GM21723 (cell line): ENCODE measurements at regions not wholly inside any gene's neighbourhood (a gene's known extent, or its start where the extent isn't known, plus 50 kb on each side); places are given as distances from the start of the nearest gene placed in this dataset.
"Not testable (repeated sequence)": the region's sequence is repeated elsewhere in the genome, so short reads cannot be mapped to it uniquely, and the experiment has no call there.

Experiments used
- ATAC-seq: cut with Tn5 transposase; IDR thresholded peaks from one replicate; pipeline ENCODE4 v1.9.1; 2021; ENCODE audit warnings: mild to moderate bottlenecking, moderate library complexity; ENCODE audit not compliant: unreplicated experiment

DNA sequence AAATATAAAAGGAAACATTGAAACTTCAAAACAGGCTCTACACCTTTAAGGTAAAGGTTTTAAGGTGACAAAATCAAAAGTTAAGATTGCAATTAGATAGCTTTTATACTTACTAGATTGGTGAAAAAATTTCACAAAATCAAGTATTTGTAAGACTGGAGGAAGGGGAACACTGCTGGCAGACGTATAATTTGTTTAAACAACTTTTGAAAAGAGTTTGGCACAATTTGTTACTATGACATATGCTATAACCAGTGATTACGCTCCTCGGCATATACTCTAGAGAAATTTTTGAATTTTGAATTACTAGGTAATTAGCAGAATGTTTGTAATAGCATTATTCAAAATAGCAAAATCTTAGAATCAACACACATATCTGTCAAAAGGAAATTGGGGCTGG lies 425.0 kb downstream of the LRRIQ3 start:
- no peak for ATAC-seq

DNA sequence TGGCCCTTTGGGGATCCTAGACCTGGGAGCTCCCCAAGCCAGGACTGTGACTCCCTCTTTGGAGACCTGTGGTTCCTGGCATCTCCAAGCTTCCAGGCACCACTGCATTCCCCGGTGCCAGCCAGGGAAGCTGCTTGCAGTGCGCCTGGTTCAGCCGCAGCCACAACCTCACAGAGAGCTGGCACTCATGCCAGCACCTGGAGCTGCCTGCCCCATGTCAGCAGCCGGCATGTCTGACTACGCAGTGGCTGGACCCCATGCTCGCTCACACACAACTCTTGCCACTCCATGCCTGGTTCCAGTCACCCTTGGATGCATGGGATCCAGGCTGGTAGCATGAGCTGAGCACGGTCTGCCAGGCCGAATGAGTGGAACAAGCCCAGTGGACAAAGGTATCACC lies 426.6 kb downstream of the LRRIQ3 start:
- ATAC-seq, result no peak

DNA sequence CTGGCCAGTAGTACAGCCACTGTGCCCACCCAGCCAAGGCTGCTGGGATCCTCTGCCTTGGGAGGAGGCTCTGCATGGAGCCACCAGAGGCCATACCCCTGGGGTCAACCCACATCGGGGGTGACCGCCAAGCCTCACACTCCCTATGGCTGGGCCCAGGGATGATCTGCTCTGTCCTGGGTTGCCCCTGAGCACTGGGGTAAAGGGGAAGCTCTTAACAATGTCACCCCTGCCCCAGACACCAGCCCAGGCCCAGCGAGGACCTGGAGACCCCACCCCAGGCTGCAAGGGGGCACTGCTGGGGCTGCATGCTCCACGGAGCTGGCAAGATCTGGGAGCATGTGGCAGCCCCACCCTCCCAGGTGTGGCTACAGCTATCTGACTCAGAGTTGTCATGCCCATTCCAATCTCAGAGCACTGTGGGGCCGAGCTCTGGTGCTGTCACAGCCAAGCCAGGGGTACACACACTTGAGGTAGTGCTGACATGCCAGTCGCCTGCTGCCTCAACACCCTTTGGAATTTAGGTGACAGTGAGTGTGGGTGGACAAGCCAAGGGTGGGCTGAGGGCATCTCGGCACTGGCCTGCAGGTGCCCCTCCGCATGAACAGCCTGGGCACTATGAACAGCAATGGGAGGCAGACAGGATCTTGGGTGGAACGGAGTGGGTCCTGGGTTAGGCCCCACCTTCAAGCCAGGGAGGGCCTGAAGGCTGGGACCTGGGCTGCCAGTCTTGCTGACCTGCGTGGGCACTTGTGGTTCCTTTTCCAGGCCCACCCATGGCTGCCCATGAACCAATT lies 427.7 kb downstream of the LRRIQ3 start:
- ATAC-seq, result no peak

DNA sequence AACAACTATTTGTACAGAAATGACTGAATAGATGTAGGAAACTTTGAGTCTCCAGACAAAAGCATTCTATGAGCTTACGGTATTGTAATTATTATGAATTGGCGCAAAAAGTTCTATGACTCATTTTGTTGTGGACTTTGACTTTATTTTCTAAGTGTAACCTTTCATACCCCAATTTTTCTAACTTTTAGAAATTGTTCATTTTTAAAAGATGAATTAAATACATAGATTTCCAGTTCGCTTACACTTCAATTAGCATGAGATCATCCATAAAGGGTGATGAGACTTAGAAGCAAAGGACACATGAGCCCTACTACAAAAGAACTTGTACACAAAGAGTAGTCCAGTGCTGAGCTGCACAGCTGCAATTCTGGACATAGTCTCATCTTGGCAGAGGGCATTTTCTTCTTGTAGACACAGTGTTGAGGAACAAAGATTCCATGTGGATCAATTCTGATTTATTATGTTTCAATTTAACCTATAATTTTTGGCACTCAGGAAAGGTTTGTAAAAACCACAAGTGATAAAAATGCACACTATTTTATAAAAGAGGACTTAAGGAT lies 431.1 kb downstream of the LRRIQ3 start:
- no peak for ATAC-seq

DNA sequence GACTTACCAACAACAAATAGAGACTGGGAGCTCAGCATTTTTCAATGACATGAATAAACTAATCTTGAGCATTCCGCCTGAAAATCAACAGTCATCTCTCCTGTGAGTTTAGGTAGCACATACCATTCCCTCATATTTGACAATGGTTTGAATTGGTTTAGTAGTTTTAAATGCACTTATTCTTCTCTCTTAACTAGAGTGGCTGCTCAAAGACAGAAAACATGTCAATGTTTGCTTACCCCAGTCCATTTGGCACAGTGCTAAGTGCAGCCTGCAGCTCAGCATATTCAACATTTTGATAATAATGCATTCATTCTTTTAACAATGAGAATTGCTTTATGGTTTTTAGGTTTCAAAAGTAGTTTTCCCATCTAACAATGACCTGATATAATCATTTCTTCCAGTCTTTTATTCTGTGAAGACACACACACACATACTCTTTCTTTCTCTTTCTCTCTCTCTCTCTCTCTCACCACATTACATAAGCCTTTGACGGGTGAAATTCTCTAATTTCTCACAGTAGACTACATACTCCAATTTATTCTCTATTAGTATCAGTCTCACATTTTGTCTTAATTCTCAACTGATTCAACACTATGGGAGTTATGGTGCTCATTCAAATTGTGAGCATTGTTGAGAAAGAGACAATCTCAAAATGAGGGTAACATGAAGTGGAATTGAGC lies 432.3 kb downstream of the LRRIQ3 start:
- no peak for ATAC-seq

DNA sequence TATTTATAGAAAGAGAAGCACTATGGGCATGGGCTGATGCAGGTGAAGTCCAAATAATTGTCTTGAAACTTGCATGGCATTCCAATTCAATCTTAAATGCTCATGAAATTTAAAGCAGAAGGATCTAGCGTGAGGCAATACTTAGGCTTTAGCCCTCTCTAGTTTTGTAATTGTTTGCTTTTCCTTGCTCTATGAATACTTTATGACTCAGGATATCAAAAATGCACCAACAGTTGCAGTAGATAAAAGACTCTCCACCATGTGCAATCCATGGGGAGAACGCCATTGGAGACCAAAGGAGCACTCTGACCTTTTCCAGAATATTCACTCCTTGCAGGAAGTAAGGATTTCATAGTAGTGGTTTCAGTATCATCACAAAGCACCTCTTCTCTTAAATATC lies 436.4 kb downstream of the LRRIQ3 start:
- no peak for ATAC-seq

DNA sequence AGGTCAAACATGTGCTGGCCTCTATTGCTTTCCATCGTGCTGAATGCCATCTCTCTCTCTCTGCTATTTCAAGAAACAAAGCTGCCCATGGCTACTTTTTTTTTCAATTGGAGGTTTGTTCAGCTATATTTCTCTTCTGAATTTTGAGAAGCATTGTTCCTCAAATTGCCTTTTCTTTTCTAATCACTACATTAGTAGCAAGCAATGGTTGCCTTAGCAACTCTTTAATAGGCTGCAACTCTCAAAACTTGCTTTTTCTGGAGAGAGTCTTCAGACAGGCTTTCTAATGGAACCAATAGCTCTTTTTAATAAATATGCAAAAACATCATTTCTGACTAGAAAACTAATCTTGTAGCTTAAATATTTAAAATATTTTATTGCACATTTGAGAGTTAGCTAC lies 439.0 kb downstream of the LRRIQ3 start:
- no peak for ATAC-seq

DNA sequence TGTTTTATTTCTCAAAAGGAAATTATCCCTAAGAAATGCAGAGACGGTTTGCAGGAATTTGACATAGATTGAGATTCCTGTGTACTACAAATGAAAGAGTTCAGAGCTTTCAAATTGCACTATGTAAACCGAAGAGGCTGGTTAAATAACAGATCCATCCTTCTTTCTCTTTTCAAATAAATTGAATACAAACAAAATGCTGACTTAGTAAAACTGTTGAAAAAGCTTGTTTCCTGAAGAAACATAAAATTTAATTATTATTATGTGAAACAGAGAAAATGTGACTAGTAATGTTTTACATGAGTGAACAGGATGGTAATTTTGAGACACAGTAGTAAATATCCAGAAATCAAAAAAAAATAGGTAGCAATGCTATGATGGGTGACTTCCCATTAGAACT lies 441.2 kb downstream of the LRRIQ3 start:
- ATAC-seq, result no peak

DNA sequence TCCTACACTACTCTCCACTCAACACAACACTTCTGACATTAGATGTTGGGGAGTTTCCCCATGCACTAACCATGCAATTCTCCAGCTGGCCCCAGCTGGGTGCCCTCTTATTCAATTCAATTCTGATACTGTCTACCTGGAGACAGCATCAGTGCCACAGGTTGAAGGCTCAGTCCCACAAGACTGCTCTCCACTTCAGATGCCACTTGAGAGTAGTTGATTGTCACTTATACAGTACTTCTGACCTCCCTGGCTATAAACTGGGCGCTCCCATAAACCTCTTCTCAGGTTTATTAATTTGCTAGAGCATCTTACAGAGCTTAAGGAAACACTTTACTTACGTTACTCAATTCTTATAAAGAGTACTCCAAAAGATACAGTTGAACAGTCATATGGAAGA lies 442.3 kb downstream of the LRRIQ3 start:
- no peak for ATAC-seq

DNA sequence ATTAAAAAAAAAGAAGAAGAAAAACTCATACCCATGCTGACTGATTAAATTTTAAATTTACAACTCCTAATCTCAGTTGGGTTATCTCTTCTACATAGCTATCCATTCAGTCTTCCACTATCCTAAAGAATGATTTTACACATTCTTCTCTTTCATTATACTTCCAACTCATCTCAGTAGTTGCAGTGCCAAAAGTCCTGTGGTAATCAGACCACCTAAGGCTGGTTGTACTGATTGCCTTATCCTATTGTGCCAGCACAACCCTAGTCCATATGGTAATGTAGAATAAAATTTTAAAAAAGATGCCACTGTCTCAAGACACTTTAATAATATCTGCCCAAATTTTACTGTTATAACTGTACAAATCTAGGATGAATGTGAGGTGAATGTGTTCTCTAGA lies 448.0 kb downstream of the LRRIQ3 start:
- ATAC-seq, result no peak

DNA sequence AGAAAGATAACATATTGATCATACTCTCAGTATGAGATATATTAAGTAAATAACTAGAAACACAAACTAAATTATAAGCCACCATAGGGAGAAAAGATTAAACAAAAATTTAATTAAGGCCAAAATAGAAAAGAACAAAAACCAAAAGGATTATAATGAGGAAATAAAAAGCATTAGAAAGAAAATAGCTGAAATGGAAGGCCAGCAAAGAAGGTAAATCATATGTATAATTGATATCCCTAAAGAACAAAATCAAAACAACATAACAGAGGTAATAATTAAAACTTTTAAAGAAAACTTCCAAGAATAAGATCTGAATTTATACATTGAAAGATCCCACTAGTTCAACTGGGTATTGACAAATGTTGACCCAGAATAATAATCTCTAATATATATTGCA lies 453.0 kb downstream of the LRRIQ3 start:
- ATAC-seq, result no peak

DNA sequence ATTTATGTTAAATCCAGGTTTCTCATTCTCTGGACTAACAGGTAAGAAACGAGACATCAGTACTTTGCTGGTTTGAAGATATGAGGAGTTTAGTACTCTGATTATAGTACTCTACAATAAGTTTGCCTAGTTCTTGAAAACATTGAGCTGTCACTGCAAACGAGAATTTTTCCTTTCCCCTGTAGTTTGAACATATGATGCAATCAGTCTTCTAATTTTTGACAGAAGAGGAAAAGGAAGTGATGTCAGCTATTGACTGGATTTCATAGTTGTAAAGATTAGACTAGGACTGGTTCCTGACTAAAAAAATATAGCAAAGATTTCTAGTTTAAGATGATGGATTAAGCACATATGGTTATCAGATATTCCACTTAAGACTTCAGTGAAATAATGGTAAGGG lies 461.9 kb downstream of the LRRIQ3 start:
- no peak for ATAC-seq

DNA sequence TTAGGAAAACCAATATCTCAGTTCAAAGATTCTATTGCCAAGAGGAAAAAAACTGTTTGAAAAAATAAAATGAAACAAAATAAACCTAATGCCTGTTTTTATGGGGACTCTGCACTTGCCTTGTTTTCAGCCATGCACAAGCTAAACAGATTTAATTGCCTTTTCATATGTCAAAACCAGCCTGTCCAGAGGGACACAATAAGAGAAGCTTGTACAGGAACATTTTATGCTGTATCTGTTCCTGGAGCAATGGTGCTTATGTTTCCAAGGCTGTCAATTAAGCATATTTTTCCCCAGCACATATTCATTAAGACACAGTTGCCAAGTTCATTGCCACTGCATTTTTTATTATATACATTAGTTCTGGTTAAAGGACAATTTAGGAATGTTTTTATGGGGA lies 470.9 kb downstream of the LRRIQ3 start:
- ATAC-seq, result no peak

DNA sequence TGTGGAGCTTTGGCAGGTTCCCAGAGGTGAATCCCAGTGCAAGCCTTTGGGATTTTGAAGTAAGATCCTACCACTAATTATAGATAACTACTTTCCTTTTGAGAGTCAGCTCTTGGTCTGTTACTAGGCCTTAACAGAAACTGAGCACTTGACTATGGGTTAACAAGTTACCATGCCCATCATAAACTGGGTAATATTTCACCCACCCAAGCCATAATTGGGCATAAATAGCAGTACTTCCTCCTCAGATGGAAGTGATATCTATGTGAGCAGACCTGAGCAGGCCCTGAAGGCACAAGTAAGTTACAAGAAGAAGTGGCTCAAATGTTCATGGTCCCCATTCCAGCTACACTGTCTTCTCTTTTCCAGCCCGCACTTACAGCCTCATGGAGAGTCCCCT lies 475.9 kb downstream of the LRRIQ3 start:
- no peak for ATAC-seq

DNA sequence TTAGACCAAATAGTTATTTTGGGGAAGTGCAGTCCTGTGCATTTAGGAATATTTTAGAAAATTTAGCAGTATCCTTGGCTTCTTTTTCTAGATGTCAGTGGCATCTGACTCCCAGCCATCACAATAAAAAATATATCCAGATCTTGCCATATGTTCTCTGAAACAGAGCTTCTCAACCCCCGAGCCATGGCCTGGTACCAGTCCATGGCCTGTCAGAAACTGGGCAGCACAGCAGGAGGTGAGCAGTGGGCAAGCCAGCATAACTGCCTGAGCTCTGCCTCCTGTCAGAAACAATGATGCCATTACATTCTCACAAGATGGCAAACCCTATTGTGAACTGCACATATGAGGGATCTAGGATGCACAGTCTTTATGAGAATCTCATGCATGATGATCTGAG lies 480.0 kb downstream of the LRRIQ3 start:
- ATAC-seq, result no peak

DNA sequence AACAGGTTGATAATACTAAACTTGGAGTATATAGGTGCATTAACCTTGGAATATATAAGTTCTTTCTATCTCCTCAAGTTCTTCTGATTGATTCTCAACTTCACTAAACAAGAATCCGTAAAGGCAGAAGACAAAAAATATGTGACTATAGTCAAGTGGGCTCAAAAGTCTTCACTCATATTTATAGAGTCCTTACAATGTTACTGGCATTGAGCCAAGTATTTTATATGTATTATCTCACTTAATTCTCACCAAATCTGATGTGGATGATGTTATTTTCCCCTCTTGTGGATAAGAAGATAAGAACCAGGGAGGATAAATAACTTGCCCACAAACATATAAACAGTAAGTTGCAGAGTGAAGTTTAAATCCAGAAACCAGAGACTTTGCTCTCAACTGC lies 486.9 kb downstream of the LRRIQ3 start:
- ATAC-seq, result no peak

DNA sequence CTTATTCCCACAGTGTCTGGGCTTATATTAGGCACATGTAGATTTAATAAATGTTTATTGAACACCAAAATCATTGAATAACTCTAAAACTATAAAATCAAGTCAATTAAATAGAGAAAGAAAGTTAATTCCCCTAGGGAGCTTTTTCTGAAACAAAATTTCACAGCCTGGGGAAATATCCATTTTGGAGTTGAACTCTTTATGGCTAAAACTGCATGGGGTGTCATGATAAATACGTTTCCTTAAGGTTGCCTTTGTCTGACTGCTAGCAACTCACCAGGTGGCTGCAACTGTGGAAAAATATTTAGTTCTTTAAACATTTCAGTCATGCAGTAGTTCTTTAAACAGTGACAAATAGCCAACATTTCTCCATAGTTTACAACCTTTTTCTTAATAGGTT lies 496.1 kb downstream of the LRRIQ3 start:
- no peak for ATAC-seq

DNA sequence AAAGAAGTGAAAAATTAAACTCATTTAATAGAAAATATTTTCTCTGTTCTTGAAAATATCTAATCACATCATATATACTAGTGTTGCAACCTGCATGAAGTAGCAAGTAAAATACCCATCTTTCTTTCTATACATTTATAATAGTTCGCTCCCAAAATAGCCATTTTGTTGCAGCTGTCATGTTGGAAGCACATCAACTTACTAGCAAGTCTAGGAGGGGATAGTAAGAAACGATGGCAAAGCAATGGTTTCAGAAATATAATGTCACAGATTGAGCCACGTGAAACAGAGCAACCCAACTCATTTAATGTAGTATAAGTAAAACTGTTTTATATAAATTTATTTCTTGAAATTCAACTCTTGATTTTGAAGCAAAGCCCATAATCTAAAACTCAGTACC lies 521.8 kb downstream of the LRRIQ3 start:
- no peak for ATAC-seq

DNA sequence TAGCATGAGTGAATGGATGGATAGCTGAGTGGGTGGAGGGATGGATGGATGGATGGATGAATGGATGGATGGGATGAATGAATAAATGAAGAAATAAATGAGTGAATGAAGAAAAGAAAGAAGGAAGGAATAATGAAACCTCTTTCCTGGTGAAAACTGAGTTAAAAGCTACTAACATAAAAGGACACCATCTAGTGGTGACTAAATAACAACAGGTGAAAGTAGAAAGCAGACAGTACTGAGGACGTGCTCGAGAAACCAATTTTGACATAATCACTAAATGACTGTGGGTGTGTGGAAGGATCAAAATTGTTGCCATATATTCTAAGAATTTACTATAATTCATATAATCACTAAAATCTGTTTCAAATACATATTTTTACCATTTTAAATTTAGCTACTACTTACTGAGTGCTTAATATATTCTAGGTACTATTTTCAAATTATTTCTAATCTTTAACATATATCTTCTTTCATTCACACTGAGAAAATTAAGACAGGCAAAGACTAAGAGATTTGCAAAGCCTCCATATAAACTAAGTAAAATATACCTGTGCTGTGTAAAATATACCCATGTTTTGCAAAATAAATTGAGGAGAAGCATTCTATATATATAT lies 522.9 kb downstream of the LRRIQ3 start:
- ATAC-seq, result peak; percentile 79

DNA sequence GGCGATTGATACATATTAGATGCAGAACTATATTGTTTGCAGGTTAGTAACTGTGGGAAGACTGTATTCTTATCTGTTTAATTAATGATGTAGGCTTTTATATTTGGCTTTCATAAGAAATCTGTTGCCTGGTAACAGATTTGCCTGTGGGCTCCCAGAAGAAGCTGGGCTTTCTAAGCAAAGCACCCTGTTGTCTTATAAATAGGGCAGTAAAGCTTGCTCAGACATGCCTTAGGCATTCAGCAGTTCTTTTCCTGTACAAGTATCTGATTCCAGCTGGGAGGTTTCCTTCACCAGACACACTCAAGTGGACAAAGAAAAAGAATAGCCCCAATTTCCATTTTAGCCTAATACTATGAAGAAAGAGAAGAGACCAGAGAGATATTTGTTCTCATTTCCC lies 524.0 kb downstream of the LRRIQ3 start:
- no peak for ATAC-seq

DNA sequence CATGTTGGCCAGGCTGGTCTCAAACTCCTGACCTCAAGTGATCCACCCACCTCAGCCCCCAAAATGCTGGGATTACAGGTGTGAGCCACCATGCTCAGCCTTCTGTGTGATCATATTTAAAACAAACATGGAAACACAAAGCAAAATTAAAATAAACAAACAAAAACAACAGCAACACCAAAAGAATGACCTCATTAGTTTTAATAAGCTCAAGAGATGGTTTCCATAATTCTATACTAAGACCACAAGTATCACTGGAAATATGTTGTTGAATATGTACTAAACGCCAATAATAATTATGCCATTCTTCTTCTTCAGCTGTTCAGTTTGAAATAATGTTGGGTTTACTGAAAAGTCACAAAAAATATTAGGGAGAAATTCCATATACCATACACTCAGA lies 526.4 kb downstream of the LRRIQ3 start:
- ATAC-seq, result no peak

DNA sequence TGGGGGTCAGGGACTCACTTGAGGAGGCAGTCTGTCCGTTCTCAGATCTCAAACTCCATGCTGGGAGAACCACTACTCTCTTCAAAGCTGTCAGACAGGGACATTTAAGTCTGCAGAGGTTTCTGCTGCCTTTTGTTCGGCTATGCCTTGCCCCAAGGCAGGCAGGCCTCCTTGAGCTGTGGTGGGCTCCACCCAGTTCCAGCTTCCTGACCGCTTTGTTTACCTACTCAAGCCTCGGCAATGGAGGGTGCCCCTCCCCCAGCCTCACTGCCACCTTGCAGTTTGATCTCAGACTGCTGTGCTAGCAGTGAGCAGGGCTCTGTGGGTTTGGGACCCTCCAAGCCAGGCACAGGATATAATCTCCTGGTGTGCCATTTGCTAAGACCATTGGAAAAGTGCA lies 530.0 kb downstream of the LRRIQ3 start:
- not testable (repeated sequence) for ATAC-seq
